ENCODE measurements at regions not wholly inside any gene's neighbourhood (a gene's known extent, or its start where the extent isn't known, plus 50 kb on each side); places are given as distances from the start of the nearest gene placed in this dataset.
"Not testable (repeated sequence)": the region's sequence is repeated elsewhere in the genome, so short reads cannot be mapped to it uniquely, and the experiment has no call there.

DNA sequence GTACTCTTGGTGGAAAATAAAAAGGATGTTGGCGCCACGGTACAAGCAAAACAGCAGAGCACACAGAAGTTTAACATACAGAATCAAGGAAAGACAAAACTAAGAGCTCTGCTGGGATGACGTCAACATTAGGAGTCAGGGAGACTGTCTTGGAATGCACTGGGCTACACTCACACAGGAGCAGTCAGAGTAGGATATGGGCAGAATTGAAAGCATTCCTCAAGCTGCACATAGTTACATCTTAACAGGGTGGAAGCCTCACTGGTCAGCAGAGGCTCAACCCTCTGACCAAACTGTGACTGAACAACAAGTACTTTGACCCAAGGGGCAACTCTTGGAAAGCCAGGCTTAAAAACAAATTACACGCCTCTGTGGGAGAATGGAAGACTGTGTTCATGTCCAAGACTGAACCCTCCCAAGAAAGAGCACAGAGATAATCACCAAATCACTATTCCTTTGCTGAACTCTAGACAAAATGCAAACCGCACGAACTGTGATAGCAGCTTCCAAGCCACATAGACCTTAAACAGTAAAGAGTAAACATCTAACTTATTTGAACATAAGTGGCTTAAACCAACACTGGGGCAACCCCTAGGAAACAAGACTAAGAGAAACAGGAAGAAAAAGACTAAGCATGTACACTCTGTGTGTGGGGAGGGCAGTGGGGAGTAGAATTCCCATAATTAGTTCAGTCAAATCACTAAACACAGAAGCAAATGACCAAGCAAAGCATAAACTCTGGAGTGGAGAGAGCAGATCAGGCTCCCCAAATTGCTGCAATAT, 772.7 kb downstream of the PRELID2 start:
- DNase-seq: no peak

DNA sequence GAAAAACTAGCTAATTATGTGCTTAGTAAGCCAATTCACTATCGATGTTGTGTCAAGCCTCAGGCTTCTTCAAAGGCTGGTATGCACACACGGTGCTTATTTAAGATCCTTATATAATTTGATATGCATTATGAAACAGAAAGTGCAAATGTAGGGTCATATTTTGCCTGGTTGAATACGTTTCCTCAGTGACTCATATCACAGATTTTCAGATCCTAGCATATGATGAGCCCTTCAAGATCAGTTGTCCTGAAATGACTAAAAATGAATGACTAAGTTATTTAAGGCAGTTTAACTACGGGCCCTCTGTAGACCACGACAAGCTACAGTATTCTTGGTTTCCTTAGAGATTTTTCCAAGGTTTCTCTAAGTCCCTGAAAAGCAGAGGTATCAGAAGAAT, 778.3 kb downstream of the PRELID2 start:
- no peak for DNase-seq

DNA sequence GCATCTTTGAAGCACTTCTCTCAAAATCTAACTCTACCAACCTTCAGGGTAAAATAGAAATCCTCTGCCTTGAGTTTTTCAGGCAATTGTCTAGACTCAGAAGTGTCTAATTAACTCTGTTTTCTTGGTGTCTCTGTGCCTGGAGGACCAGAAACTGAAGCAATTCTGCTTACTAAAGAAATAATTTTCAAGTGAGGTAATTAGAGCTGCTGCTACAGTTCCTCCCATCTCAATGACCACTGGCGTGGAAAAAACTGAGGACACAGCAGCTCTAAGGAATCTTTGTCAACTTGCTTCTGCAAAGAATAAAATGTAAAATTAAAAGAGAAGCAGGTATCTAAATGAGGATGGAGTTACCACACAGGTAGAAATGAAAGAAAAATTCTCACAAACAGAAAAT, 785.0 kb downstream of the PRELID2 start:
- no peak for DNase-seq

- DNase-seq: no peak
Measured at GRCh38 chr5:145044970-145045369, 790.2 kb downstream of the PRELID2 start.

DNA sequence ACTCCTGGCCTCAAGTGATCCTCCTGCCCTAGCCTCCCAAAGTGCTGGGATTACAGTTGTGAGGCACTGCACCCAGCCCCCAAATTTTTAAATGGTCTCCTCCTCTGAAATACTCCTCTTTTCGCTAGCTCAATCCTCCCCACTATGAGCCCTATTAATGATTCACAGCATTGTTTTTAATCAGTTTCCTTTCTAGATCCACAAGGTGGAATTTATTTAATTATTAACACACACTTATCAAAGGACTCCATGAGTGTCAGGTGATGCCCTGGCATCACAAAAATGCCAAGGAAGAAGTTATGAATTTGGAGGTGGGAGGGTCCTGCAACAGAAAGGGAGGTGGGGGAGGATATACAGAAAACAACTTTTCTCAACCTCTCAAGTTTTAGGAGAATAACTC, 806.5 kb downstream of the PRELID2 start:
- DNase-seq: no peak

- DNase-seq: no peak
Measured at GRCh38 chr5:145027286-145027685, 807.9 kb downstream of the PRELID2 start.

DNA sequence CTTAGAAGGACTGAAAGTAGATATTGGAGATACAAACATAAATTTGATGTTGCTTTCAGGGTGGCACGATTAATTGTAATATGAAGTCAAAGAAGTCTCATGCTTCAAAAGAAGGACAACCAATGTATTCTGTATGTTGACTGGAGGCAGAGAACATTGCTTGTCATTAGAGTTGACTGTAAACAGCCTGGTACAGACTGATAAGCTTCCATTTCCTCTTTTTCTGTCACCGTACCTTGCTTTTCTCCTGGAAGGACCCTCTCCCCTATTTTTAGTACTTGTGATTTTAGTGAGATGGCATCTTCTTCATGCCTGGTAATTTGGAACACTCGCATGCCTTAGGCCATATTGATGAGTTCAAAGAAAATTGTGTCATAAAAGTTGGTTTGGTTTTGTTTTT, 809.4 kb downstream of the PRELID2 start:
- no peak for DNase-seq

DNA sequence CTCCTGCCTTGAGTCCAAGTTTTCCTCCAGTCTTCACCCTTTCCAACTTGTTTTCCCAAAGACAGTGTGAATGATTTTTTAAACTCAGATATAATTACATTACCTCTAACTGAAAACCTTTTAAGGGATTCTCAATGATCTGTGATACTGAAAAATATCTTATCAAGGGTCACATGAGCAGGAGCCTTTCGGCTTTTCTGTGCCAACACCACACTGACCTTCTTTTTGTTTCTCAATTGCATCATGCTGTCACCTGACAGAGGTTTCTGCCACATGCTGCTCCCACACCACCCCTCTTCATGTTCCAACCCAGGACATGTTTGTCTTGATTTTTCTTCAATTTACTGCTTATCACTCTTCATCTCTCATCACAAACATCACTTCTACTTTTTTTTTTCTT, 820.0 kb downstream of the PRELID2 start:
- no peak for DNase-seq

GRCh38 chr5:145014109-145014508, 821.0 kb downstream of the PRELID2 start:
- no peak for DNase-seq

GRCh38 chr5:145010834-145011233, 824.3 kb downstream of the PRELID2 start:
- DNase-seq: no peak

GRCh38 chr5:145008876-145009530, 826.1 kb downstream of the PRELID2 start:
- no peak for DNase-seq

DNA sequence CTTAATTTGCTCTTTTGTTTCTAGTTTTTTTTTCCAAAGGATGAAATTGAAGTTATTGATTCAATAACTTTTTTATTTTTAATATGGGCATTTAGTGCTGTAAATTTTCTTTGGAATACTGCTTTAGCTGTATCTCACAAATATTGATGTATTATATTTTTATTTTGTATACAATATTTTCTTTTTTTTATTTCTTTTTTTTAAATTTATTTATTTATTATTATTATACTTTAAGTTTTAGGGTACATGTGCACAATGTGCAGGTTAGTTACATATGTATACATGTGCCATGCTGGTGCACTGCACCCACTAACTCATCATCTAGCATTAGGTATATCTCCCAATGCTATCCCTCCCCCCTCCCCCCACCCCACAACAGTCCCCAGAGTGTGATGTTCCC, 823.7 kb downstream of the KCTD16 start:
- DNase-seq: not testable (repeated sequence)

DNA sequence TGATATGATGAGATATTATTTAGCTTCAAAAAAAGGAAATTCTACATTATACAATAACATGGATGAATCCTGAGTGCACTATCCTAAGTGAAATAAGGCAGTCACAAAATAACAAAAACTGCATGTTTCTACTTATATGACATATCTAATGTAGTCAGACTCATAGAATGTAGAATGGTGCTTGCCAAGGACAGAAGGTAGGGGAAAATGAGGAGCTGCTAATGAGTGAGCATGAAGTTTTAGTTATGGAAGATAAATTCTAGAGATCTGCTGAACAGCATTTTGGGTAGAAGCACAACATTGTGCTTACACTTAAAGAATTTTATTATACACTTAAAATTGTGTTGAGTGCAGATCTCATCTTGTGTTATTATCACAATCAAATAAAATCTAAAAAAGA, 812.4 kb downstream of the KCTD16 start:
- no peak for DNase-seq

GRCh38 chr5:144979516-144980264, 809.0 kb downstream of the KCTD16 start:
- DNase-seq: no peak

- DNase-seq: no peak
Measured at GRCh38 chr5:144972317-144972716, 801.6 kb downstream of the KCTD16 start.

DNA sequence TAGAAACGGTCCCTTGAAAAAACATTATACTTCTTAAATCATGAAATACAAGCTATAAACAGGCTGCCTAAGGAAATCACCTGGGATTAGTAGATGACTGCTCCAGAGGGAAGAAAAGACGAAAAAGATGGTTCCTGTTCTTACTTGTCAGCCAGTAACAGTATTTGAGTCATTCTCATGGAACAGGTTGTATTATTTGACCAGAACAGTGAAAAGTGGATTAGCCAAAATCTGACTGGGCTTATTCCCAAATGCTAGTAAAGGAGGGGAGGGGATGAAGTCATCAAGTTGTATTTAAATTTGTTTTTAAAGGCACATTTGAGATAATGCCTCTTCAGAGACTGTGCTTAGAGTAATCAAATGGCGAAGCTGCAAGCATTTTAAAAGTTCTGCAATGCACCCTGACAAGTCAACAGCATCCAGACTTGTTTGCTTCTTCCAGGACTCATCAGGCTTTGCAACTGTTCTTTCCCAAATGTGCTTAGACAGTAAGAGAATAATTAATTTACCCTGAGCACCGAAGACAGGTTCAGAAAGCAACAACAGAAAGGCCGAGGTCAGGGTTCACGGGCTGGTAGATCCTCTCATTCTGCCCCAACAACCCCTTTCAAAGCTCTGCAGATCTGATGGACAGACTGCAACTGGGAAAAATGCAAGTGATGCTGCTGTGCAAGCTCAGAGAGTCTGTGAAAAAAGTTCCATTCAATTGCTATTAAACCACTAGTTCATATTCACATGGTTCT, 800.6 kb downstream of the KCTD16 start:
- DNase-seq: no peak

GRCh38 chr5:144960296-144960695, 789.6 kb downstream of the KCTD16 start:
- DNase-seq: no peak

DNA sequence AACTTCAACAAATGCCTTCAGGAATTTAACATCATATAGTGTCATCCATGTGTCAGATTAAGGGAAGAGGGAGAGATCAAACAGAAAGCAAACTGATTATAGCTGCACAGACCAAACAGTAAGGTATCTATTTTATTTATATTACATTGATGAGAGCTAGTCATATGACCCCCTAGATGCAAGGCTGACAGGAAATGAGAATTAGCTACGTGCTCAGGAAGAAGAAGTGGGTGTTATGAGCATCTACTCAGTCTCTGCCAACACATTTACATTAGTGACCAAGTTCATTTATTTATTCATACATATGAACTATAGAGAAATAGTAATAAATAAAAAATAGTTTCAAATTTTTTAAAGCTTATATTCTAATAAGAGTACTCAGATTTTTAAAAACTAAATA, 787.3 kb downstream of the KCTD16 start:
- DNase-seq: no peak

GRCh38 chr5:144950996-144951395, 780.3 kb downstream of the KCTD16 start:
- DNase-seq: no peak

DNA sequence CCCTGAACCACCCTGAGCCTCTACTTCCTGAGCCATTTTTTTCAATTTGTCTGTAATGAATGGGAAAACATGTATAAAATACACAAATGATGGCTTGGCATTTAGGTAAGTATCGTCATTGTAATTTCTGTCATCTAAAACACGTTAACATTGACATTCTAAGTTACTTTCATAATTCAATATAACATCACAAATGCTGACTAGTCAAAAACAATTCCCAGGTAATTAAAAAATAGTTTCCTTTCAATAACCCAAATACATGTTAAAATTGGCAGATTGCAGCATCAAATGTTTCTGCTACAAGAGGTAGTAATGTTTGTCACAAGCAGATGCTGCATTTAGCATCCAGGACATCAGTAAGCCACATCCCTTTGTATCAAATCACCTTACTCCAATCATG, 776.4 kb downstream of the KCTD16 start:
- DNase-seq: no peak

GRCh38 chr5:144945503-144945902, 774.8 kb downstream of the KCTD16 start:
- DNase-seq: no peak

- no peak for DNase-seq
Measured at GRCh38 chr5:144944936-144945335, 774.3 kb downstream of the KCTD16 start.

GRCh38 chr5:144941004-144941403, 770.3 kb downstream of the KCTD16 start:
- no peak for DNase-seq

Measured in RPMI8226 (cell line).